C1 segment of cervical spinal cord (tissue), 14 donors: ENCODE measurements at regions not wholly inside any gene's neighbourhood (a gene's known extent, or its start where the extent isn't known, plus 50 kb on each side); places are given as distances from the start of the nearest gene placed in this dataset.

Source experiments
- DNase-seq, 14 donors: peaks; one replicate each; lab custom pipeline; 2025; lab: John Stamatoyannopoulos, UW

GRCh38 chr6:99073223-99073622 lies 125.5 kb upstream of the FBXL4 start:
- DNase-seq, result no peak

- DNase-seq, result no peak
Observed at GRCh38 chr6:99066044-99066443, 118.3 kb upstream of the FBXL4 start.

- DNase-seq, result no peak
Observed at GRCh38 chr6:99064834-99065233, 117.1 kb upstream of the FBXL4 start.

GRCh38 chr6:99036672-99037071 lies 88.9 kb upstream of the FBXL4 start:
- DNase-seq, result no peak

GRCh38 chr6:99032396-99032795 lies 84.7 kb upstream of the FBXL4 start:
- no peak for DNase-seq

- DNase-seq, result no peak
Observed at GRCh38 chr6:99031957-99032356, 84.2 kb upstream of the FBXL4 start.

- no peak for DNase-seq
Observed at GRCh38 chr6:99030915-99031314, 83.2 kb upstream of the FBXL4 start.

GRCh38 chr6:99026135-99026534 lies 78.4 kb upstream of the FBXL4 start:
- DNase-seq, result no peak

GRCh38 chr6:99024089-99024488 lies 76.3 kb upstream of the FBXL4 start:
- no peak for DNase-seq

GRCh38 chr6:99022039-99022609 lies 74.4 kb upstream of the FBXL4 start:
- DNase-seq, result no peak

- no peak for DNase-seq
Observed at GRCh38 chr6:99019381-99019780, 71.6 kb upstream of the FBXL4 start.

GRCh38 chr6:99017150-99017549 lies 69.4 kb upstream of the FBXL4 start:
- DNase-seq, result no peak

- no peak for DNase-seq
Observed at GRCh38 chr6:99016355-99016754, 68.6 kb upstream of the FBXL4 start.

GRCh38 chr6:99014061-99014460 lies 66.3 kb upstream of the FBXL4 start:
- DNase-seq, result no peak

- no peak for DNase-seq
Observed at GRCh38 chr6:99013661-99014060, 65.9 kb upstream of the FBXL4 start.

- no peak for DNase-seq
Observed at GRCh38 chr6:99013145-99013544, 65.4 kb upstream of the FBXL4 start.

- no peak for DNase-seq
Observed at GRCh38 chr6:99011151-99011550, 63.4 kb upstream of the FBXL4 start.

GRCh38 chr6:99002831-99003230 lies 55.1 kb upstream of the FBXL4 start:
- no peak for DNase-seq

- no peak for DNase-seq
Observed at GRCh38 chr6:98998103-98998502, 50.4 kb upstream of the FBXL4 start.
